GM19438 (cell line): ENCODE measurements at regions not wholly inside any gene's neighbourhood (a gene's known extent, or its start where the extent isn't known, plus 50 kb on each side); places are given as distances from the start of the nearest gene placed in this dataset.
"Not testable (repeated sequence)": the region's sequence is repeated elsewhere in the genome, so short reads cannot be mapped to it uniquely, and the experiment has no call there.

Experiments
- ATAC-seq: cut with Tn5 transposase; IDR thresholded peaks from one replicate; pipeline ENCODE4 v1.9.1; 2021; ENCODE audit warnings: low read depth; ENCODE audit not compliant: unreplicated experiment

GRCh38 chr20:60095456-60095855, 137.2 kb downstream of the CDH26 start:
- no peak for ATAC-seq

- ATAC-seq = no peak
Observed at GRCh38 chr20:60096166-60096565, 137.9 kb downstream of the CDH26 start.

- ATAC-seq = no peak
Observed at GRCh38 chr20:60097285-60097684, 139.1 kb downstream of the CDH26 start.

- no peak for ATAC-seq
Observed at GRCh38 chr20:60100780-60101179, 142.6 kb downstream of the CDH26 start.

GRCh38 chr20:60101201-60101890, 143.1 kb downstream of the CDH26 start:
- ATAC-seq = no peak

- no peak for ATAC-seq
Observed at GRCh38 chr20:60101891-60102281, 143.7 kb downstream of the CDH26 start.

- ATAC-seq = no peak
Observed at GRCh38 chr20:60102665-60103210, 144.5 kb downstream of the CDH26 start.

GRCh38 chr20:60104993-60105803, 147.0 kb downstream of the CDH26 start:
- no peak for ATAC-seq

GRCh38 chr20:60106186-60106585, 148.0 kb downstream of the CDH26 start:
- not testable (repeated sequence) for ATAC-seq

GRCh38 chr20:60107621-60108390, 149.6 kb downstream of the CDH26 start:
- no peak for ATAC-seq

GRCh38 chr20:60108397-60108796, 150.2 kb downstream of the CDH26 start:
- ATAC-seq = no peak

- no peak for ATAC-seq
Observed at GRCh38 chr20:60113024-60113724, 155.0 kb downstream of the CDH26 start.

- ATAC-seq = no peak
Observed at GRCh38 chr20:60113771-60114170, 155.5 kb downstream of the CDH26 start.

- ATAC-seq = no peak
Observed at GRCh38 chr20:60115451-60115850, 157.2 kb downstream of the CDH26 start.

GRCh38 chr20:60116128-60116909, 158.1 kb downstream of the CDH26 start:
- ATAC-seq = no peak

- ATAC-seq = no peak
Observed at GRCh38 chr20:60117065-60117464, 158.8 kb downstream of the CDH26 start.

GRCh38 chr20:60121903-60122302, 163.7 kb downstream of the CDH26 start:
- ATAC-seq = no peak

GRCh38 chr20:60122671-60123070, 164.4 kb downstream of the CDH26 start:
- ATAC-seq = no peak

- ATAC-seq = no peak
Observed at GRCh38 chr20:60123096-60123495, 164.9 kb downstream of the CDH26 start.

GRCh38 chr20:60123652-60124051, 165.4 kb downstream of the CDH26 start:
- no peak for ATAC-seq
